ENCODE measurements at regions not wholly inside any gene's neighbourhood (a gene's known extent, or its start where the extent isn't known, plus 50 kb on each side); places are given as distances from the start of the nearest gene placed in this dataset.

- H3K27ac ChIP-seq = no peak overlapping the region
- TF ChIP-seq CTCF (IDR thresholded peaks at IDR 0.05) (no peak), ZFX (IDR thresholded peaks at IDR 0.05; ENCODE audit: borderline replicate concordance) (no peak)
Observed at GRCh38 chr5:135702191-135702590, 123.4 kb upstream of the CXCL14 start.

GRCh38 chr5:135700731-135701130 is 121.9 kb upstream of the CXCL14 start:
- TF ChIP-seq ZFX (IDR thresholded peaks at IDR 0.05; ENCODE audit: borderline replicate concordance) = no peak
- TF ChIP-seq CTCF (IDR thresholded peaks at IDR 0.05) = no peak

GRCh38 chr5:135697959-135698345 is 119.2 kb upstream of the CXCL14 start:
- TF ChIP-seq CTCF (IDR thresholded peaks at IDR 0.05) = no peak
- TF ChIP-seq ZFX (IDR thresholded peaks at IDR 0.05; ENCODE audit: borderline replicate concordance) = no peak
- H3K27ac ChIP-seq = no peak overlapping the region

More at GRCh38 chr5:135700731-135701130, 121.9 kb upstream of the CXCL14 start:
- no peak overlapping the region for H3K27ac ChIP-seq

- no peak overlapping the region for H3K27ac ChIP-seq
- TF ChIP-seq CTCF (IDR thresholded peaks at IDR 0.05) = no peak
- no peak for TF ChIP-seq ZFX (IDR thresholded peaks at IDR 0.05; ENCODE audit: borderline replicate concordance)
Observed at GRCh38 chr5:135697251-135697958, 118.6 kb upstream of the CXCL14 start.

DNA sequence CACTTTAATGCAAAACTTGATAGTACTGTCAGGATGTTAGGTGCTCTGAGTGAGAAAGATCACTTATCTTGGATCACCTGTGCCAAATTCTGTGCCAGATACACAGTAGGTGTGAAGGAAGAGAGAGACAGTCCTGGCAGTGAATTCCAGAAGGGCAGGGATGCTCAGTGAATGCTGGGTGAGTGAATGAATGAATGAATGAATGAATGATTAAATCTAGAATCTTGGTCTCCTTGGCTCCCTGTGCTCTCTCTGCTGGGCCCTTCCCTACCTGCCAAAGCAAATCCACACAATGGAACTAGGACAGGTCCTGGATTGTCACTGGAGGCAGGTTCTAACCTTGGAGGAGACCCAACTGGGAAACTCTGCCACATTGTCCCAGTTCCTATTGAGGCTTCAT is 117.5 kb upstream of the CXCL14 start:
- no peak overlapping the region for H3K27ac ChIP-seq
- no peak for TF ChIP-seq CTCF (IDR thresholded peaks at IDR 0.05)
- no peak for TF ChIP-seq ZFX (IDR thresholded peaks at IDR 0.05; ENCODE audit: borderline replicate concordance)

- no peak overlapping the region for H3K27ac ChIP-seq
- TF ChIP-seq CTCF (IDR thresholded peaks at IDR 0.05) (no peak), ZFX (IDR thresholded peaks at IDR 0.05; ENCODE audit: borderline replicate concordance) (no peak)
Observed at GRCh38 chr5:135695656-135696313, 117.0 kb upstream of the CXCL14 start.

GRCh38 chr5:135694906-135695305 is 116.1 kb upstream of the CXCL14 start:
- TF ChIP-seq CTCF (IDR thresholded peaks at IDR 0.05) = no peak
- H3K27ac ChIP-seq = no peak overlapping the region

Measured in 22Rv1 (cell line).